ENCODE measurements at regions not wholly inside any gene's neighbourhood (a gene's known extent, or its start where the extent isn't known, plus 50 kb on each side); places are given as distances from the start of the nearest gene placed in this dataset.

- no peak for TF ChIP-seq CTCF (IDR thresholded peaks at IDR 0.05)
- Histone ChIP-seq H3K4me3 (ENCODE audit: low read depth in 1 of 2, low read length in 1 of 2) (no peak overlapping the region), H3K27me3 (no peaks in the 10 kb centered on the region), H3K4me1 (ENCODE audit: control insufficient read depth in 1 of 2, insufficient read depth in 1 of 2, low read depth in 1 of 2, low read length in 1 of 2) (no peaks in the 10 kb centered on the region), H3K9me3 (no peaks in the 10 kb centered on the region), H3K27ac (no peak overlapping the region), H3K36me3 (no peaks in the 10 kb centered on the region)
Measured at GRCh38 chr2:217098435-217098834, 238.6 kb upstream of the TNP1 start.

- no peaks in the 10 kb centered on the region for H3K36me3 ChIP-seq
- H3K4me3 ChIP-seq (ENCODE audit: low read depth in 1 of 2, low read length in 1 of 2): no peak overlapping the region
- no peaks in the 10 kb centered on the region for H3K4me1 ChIP-seq (ENCODE audit: control insufficient read depth in 1 of 2, insufficient read depth in 1 of 2, low read depth in 1 of 2, low read length in 1 of 2)
- no peak overlapping the region for H3K27ac ChIP-seq
- TF ChIP-seq CTCF (IDR thresholded peaks at IDR 0.05): no peak
- no peaks in the 10 kb centered on the region for H3K27me3 ChIP-seq
- H3K9me3 ChIP-seq: no peaks in the 10 kb centered on the region
Measured at GRCh38 chr2:217097346-217097745, 237.5 kb upstream of the TNP1 start.

- H3K36me3 ChIP-seq: no peaks in the 10 kb centered on the region
- no peaks in the 10 kb centered on the region for H3K4me1 ChIP-seq (ENCODE audit: control insufficient read depth in 1 of 2, insufficient read depth in 1 of 2, low read depth in 1 of 2, low read length in 1 of 2)
- no peaks in the 10 kb centered on the region for H3K9me3 ChIP-seq
- TF ChIP-seq CTCF (IDR thresholded peaks at IDR 0.05): no peak
- no peaks in the 10 kb centered on the region for H3K27me3 ChIP-seq
- H3K27ac ChIP-seq: no peak overlapping the region
- no peak overlapping the region for H3K4me3 ChIP-seq (ENCODE audit: low read depth in 1 of 2, low read length in 1 of 2)
Measured at GRCh38 chr2:217096474-217097225, 236.8 kb upstream of the TNP1 start.

GRCh38 chr2:217095511-217096205 is 235.8 kb upstream of the TNP1 start:
- H3K36me3 ChIP-seq: no peaks in the 10 kb centered on the region
- no peak for TF ChIP-seq CTCF (IDR thresholded peaks at IDR 0.05)

GRCh38 chr2:217092710-217093379 is 233.0 kb upstream of the TNP1 start:
- Histone ChIP-seq H3K27me3 (no peaks in the 10 kb centered on the region), H3K27ac (no peak overlapping the region), H3K9me3 (no peaks in the 10 kb centered on the region), H3K36me3 (no peaks in the 10 kb centered on the region), H3K4me1 (ENCODE audit: control insufficient read depth in 1 of 2, insufficient read depth in 1 of 2, low read depth in 1 of 2, low read length in 1 of 2) (no peaks in the 10 kb centered on the region), H3K4me3 (ENCODE audit: low read depth in 1 of 2, low read length in 1 of 2) (no peak overlapping the region)
- no peak for TF ChIP-seq CTCF (IDR thresholded peaks at IDR 0.05)

More at GRCh38 chr2:217095511-217096205, 235.8 kb upstream of the TNP1 start:
- H3K27me3 ChIP-seq: no peaks in the 10 kb centered on the region
- no peak overlapping the region for H3K4me3 ChIP-seq (ENCODE audit: low read depth in 1 of 2, low read length in 1 of 2)
- no peak overlapping the region for H3K27ac ChIP-seq
- H3K4me1 ChIP-seq (ENCODE audit: control insufficient read depth in 1 of 2, insufficient read depth in 1 of 2, low read depth in 1 of 2, low read length in 1 of 2): no peaks in the 10 kb centered on the region
- H3K9me3 ChIP-seq: no peaks in the 10 kb centered on the region

Measured in neutrophil (primary cell).